GM13976 (cell line): ENCODE measurements at regions not wholly inside any gene's neighbourhood (a gene's known extent, or its start where the extent isn't known, plus 50 kb on each side); places are given as distances from the start of the nearest gene placed in this dataset.

Experiments
- DNase-seq: peaks from one replicate; pipeline ENCODE4 v3.0.0; 2012; ENCODE audit warnings: low spot score
- in situ Hi-C: fragments of 300-500 bp; cut with MboI; formaldehyde crosslinking; loops from one replicate; pipeline ENCODE4 v1.12.0; 2022; ENCODE audit warnings: low sequenced_read_pairs, mixed read lengths, inconsistent platforms; ENCODE audit not compliant: unreplicated experiment
- TF ChIP-seq, protein P1 (sequence below): IDR thresholded peaks from 2 replicates; pipeline ENCODE4 v1.5.1; 2012; ENCODE audit warnings: borderline replicate concordance, mild to moderate bottlenecking; ENCODE audit not compliant: insufficient read depth; ENCODE audit errors: extremely low read depth, missing control alignments, control extremely low read depth

DNA sequence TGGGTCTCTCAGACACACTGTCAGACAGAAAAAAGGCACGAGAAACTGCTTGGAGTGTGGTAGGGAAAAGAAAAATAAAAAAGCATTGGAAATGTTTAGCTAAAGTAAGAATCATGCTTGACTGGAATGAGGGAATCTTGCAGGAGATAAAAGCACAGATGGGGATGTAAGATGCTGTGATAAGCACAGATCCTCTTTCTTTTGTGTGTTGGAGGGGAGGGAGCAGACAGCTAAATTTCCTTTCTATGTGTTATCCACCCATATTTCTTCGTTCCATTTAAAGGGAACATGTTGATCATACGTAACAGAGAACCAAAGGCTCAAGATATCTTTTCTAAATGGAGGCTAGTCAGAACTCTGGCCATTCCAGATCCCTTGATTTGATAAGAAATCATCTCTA lies 614.0 kb upstream of the LCORL start:
- no peak for DNase-seq
- in situ Hi-C loops = no loop called here
- TF ChIP-seq, protein P1, sequence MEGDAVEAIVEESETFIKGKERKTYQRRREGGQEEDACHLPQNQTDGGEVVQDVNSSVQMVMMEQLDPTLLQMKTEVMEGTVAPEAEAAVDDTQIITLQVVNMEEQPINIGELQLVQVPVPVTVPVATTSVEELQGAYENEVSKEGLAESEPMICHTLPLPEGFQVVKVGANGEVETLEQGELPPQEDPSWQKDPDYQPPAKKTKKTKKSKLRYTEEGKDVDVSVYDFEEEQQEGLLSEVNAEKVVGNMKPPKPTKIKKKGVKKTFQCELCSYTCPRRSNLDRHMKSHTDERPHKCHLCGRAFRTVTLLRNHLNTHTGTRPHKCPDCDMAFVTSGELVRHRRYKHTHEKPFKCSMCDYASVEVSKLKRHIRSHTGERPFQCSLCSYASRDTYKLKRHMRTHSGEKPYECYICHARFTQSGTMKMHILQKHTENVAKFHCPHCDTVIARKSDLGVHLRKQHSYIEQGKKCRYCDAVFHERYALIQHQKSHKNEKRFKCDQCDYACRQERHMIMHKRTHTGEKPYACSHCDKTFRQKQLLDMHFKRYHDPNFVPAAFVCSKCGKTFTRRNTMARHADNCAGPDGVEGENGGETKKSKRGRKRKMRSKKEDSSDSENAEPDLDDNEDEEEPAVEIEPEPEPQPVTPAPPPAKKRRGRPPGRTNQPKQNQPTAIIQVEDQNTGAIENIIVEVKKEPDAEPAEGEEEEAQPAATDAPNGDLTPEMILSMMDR = no peak

DNA sequence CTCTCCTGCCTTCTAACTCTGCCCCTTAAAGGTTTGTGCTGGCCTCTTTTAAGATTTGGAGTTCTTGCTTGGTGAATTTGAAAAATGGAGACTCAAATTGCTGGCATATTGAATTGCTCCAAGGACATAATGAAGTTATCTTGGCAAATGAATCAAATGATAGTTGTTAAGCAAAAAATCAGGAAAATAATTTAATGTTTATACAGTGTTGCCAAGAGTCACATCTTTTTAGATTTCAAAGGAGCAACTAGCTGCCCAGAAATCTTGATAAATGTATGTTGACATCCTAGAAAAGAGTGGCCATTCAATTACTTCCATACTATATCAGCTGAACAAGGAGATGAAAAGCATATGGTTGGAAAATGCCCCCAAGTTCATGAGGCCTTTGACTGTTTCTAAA lies 610.0 kb upstream of the LCORL start:
- TF ChIP-seq, protein P1 = no peak
- in situ Hi-C loops = no loop called here
- DNase-seq = no peak

DNA sequence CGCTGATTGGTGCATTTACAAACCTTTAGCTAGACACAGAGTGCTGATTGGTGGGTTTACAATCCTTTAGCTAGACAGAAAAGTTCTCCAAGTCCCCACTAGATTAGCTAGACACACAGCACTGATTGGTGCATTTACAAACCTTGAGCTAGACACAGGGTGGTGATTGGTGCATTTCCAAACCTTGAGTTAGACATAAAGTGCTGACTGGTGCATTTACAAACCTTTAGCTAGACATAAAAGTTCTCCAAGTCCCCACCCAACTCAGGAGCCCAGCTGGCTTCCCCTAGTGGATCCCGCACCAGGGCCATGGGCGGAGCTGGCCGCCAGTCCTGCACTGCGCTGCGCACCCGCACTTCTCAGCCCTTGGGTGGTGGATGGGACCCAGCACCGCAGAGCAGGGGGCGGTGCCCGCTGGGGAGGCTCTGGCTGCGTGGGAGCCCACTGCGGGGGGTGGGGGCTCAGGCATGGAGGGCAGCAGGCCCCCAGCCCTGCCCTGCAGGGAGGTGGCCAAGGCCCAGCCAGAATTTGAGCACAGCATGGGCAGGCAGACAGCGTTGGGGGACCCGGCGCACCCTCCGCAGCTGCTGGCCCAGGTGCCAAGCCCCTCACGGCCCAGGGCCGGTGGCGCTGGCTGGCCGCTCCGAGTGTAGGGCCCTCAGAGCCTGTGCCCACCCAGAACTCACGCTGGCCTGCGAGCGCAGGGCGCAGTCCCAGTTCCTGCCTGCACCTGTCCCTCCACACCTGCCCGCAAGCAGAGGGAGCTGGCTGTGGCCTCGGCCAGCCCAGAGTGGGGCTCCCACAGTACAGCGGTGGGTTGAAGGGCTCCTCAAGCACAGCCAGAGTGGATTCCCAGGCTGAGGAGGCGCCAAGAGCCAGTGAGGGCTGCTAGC lies 608.9 kb upstream of the LCORL start:
- no peak for DNase-seq
- in situ Hi-C loops = no loop called here
- TF ChIP-seq, protein P1 = no peak

DNA sequence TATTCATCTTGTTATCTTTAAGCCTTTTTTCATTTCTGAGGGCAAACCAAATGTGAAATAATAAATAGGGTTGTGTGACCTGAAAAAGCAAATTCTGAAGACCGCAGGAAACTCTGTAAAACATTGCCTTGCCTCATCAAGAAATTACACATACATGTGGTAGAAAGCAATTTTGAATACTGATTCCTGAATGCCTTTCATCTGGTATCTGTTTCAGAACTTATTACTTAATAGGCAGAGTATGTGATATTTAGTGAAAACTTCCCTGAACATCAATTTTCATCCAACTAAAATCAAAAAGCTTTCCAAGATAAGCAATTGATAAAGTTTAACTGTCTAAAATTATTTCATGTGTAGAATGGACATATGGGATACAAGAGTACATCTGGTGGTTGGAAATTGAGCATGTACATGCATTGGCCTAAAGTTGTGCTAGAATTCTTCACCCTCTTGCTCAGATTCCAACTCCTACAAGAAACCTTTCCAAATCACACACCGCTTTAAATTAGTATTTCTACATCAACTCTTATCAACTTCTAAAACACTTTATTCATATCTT lies 606.0 kb upstream of the LCORL start:
- TF ChIP-seq, protein P1 = no peak
- in situ Hi-C loops = no loop called here
- DNase-seq = no peak

DNA sequence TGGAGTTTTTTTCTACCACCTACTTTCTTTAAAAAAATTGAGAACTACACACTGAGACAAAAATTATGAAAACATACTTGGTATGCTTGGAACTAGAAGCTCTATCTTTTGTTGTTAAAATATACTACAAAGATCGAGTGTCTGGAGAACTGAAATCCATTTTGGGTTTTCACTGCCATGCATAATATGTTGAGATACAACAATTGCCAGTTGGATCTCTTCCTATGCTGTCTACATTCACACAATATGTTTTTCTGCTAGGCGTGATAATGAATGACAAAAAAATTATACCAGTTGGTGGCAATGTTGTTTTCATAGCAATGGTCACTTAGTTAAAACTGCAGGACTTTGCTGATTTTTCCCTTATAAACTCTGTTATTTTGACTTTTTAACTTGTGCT lies 605.4 kb upstream of the LCORL start:
- DNase-seq = no peak
- in situ Hi-C loops = no loop called here
- TF ChIP-seq, protein P1 = no peak

DNA sequence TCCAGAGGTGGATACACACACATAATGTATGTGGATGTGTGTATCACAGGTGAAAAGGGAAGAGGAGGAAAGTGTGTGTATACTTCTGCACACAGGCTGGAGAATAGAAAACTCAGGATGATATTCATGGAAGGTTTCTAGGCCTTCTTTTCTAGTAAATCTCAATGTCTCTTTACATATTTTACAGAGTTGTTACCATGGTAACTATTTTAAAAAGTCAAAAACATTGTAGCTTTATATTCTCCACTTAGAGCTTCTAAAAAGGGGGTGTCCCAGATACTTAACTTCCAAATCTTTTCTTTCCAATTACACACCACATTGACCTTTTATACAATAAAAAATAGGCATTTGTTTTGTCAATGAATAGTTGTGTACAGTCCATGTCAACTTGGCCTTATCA lies 604.8 kb upstream of the LCORL start:
- DNase-seq = no peak
- TF ChIP-seq, protein P1 = no peak
- in situ Hi-C loops = no loop called here
